ENCODE measurements at regions not wholly inside any gene's neighbourhood (a gene's known extent, or its start where the extent isn't known, plus 50 kb on each side); places are given as distances from the start of the nearest gene placed in this dataset.

DNA sequence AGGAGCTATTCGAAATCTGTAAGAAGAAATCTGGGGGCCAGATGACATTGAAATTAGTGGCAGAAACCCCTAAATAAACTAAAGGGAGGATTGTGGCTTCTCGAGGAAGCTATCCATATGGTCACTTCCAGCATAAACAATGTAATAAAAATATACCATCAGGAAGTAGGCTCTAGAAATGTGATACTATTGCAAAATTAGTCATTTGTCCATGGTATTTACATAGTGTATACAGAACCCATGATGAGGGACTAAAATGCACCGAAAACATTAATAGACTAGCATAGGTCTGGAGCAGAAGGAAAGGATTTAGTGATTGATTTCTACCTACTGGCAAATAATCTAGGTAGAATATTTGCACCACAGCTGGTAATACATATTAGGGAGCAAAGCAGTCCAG, 1344.0 kb downstream of the FSTL5 start:
- Histone ChIP-seq H3K4me3 (ENCODE audit: low read depth in 1 of 2, low read length in 2 of 2) (no peak overlapping the region), H3K27me3 (ENCODE audit: low read depth, low read length) (no peaks in the 10 kb centered on the region), H3K36me3 (ENCODE audit: control insufficient read depth in 1 of 2, insufficient read depth in 2 of 2, low read length in 2 of 2) (no peaks in the 10 kb centered on the region), H3K9me3 (ENCODE audit: control insufficient read depth in 1 of 2, low read length in 2 of 2) (no peaks in the 10 kb centered on the region), H3K27ac (ENCODE audit: low read length) (no peak overlapping the region), H3K4me1 (ENCODE audit: control insufficient read depth in 1 of 2, insufficient read depth in 2 of 2, low read length in 2 of 2) (no peaks in the 10 kb centered on the region)

DNA sequence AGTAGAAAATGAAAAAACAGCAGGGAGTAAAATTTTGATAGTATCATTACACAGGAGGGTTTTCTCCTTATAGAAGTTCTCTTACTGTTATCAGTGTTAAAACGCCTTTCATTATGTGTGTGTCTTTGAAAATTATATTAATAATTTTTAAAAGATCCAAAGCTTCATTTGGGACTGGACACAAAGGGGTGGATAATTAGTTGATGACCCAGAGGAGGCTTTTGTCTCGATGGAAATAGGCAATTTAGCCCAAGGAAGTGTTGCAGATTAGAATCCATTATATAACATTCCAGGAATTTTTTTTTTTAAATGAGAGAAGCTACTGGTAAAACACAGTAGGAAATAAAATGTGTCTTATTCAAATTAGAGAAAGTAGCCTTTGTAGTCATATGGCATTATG, 1339.3 kb downstream of the FSTL5 start:
- no peaks in the 10 kb centered on the region for H3K9me3 ChIP-seq (ENCODE audit: control insufficient read depth in 1 of 2, low read length in 2 of 2)
- no peak overlapping the region for H3K27ac ChIP-seq (ENCODE audit: low read length)
- no peaks in the 10 kb centered on the region for H3K36me3 ChIP-seq (ENCODE audit: control insufficient read depth in 1 of 2, insufficient read depth in 2 of 2, low read length in 2 of 2)
- H3K4me3 ChIP-seq (ENCODE audit: low read depth in 1 of 2, low read length in 2 of 2), result no peak overlapping the region
- H3K27me3 ChIP-seq (ENCODE audit: low read depth, low read length), result no peaks in the 10 kb centered on the region
- H3K4me1 ChIP-seq (ENCODE audit: control insufficient read depth in 1 of 2, insufficient read depth in 2 of 2, low read length in 2 of 2), result no peaks in the 10 kb centered on the region

DNA sequence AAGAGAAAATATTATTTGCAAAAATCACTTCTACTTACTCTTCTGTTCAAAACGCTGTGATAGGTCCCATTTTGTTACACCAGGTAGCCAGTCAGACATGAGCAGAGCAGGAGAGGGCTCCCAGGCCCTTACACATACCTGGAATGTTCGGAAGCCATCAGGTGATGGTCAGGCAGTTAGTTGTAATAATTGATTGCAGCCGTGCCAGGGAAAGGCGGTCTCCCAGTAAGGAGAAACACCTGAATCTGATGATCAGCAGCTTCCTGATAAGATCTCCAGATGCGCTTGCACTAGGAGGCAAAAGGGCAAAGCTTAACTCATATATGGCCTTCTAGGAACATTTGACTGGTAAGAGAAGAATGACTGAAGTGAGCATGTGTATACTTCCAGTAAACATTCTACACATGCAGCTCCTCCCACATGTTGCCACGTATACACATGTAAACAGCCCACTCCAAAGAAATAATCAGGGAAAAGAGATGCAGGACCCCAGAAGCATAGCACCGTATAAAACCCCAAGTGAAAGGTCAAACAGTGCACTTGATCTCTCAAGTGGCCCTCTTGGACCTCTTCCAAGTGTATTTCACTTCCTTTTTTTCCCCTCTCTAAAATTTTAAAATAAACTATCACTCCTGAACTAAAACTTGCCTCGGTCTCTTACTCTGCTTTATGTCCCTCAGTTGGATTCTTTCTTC, 1338.0 kb downstream of the FSTL5 start:
- Histone ChIP-seq H3K4me1 (ENCODE audit: control insufficient read depth in 1 of 2, insufficient read depth in 2 of 2, low read length in 2 of 2) (no peaks in the 10 kb centered on the region), H3K27me3 (ENCODE audit: low read depth, low read length) (no peaks in the 10 kb centered on the region), H3K36me3 (ENCODE audit: control insufficient read depth in 1 of 2, insufficient read depth in 2 of 2, low read length in 2 of 2) (no peaks in the 10 kb centered on the region), H3K4me3 (ENCODE audit: low read depth in 1 of 2, low read length in 2 of 2) (no peak overlapping the region), H3K27ac (ENCODE audit: low read length) (no peak overlapping the region), H3K9me3 (ENCODE audit: control insufficient read depth in 1 of 2, low read length in 2 of 2) (no peaks in the 10 kb centered on the region)

DNA sequence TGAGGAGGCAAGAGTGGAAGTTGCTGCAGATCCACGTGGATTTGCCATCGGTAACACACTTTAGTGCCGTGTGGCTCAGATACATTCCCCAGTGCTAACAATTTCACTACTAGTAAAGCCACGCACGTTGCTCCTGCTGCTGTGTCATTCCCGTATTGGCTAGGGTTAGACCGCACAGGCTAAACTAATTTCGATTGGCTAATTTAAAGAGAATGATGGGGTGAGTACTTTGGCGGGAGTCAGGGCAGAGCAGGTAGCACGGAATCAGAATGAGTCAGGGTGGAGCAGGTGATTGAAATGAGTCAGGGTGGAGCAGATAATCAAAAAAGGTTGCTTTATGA, 1337.5 kb downstream of the FSTL5 start:
- H3K27me3 ChIP-seq (ENCODE audit: low read depth, low read length), result no peaks in the 10 kb centered on the region
- no peaks in the 10 kb centered on the region for H3K9me3 ChIP-seq (ENCODE audit: control insufficient read depth in 1 of 2, low read length in 2 of 2)
- H3K27ac ChIP-seq (ENCODE audit: low read length), result no peak overlapping the region
- no peak overlapping the region for H3K4me3 ChIP-seq (ENCODE audit: low read depth in 1 of 2, low read length in 2 of 2)
- no peaks in the 10 kb centered on the region for H3K36me3 ChIP-seq (ENCODE audit: control insufficient read depth in 1 of 2, insufficient read depth in 2 of 2, low read length in 2 of 2)
- no peaks in the 10 kb centered on the region for H3K4me1 ChIP-seq (ENCODE audit: control insufficient read depth in 1 of 2, insufficient read depth in 2 of 2, low read length in 2 of 2)

DNA sequence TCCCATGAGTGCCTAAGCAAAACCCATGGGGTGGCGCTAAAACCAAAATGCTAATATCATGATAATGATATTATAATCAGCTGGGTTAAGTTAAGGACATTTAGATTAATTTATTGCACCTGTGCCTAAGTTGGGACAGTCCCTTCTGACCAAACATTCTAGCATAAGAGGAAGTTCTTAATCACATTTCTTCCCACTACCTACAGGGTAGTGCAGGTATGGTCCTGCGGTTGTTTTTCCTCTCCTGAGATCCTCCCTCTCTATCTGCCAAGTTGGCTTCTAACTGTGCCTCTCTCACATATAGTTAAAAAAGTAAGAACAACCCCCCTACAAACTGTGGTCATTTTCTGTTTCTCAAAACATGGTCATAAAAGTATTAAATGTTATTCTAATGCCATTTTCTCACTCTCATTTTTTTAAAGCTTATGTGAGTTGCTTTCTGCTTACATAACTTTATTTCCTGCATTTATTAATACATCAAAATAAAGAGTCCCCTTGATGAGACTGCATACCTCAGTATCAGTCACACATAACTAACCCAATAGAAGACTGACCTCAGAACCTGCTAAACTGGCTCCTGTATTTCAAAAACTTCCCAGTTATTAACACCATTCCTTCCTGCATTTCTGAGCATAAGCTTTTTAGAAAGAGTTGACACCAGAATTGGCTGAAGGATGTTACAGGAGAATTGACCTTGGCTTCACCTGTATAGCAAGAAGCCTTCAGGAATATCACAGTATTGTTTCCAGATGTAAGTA, 1332.5 kb downstream of the FSTL5 start:
- H3K4me1 ChIP-seq (ENCODE audit: control insufficient read depth in 1 of 2, insufficient read depth in 2 of 2, low read length in 2 of 2), result no peaks in the 10 kb centered on the region
- no peak overlapping the region for H3K27ac ChIP-seq (ENCODE audit: low read length)

DNA sequence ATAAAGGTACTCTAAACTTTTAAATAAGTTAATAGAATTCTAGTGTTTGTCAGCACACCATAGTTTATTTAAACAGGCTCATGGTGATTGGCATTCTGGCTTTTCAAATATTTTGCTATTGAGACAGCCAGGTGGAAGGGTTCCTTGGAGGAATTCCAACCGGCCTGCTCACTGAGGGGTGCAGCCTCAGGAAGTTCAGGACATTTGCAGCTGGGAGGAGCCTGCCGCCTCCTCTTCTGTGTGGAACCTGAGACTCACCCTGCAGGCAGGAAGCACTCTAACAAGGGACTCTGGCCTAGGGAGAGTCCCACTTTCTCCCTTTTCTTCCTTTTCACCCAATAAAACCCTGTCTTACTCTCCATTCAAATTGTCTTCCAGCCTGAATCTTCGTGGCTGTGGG, 1328.0 kb downstream of the FSTL5 start:
- Histone ChIP-seq H3K27me3 (ENCODE audit: low read depth, low read length) (no peaks in the 10 kb centered on the region), H3K4me1 (ENCODE audit: control insufficient read depth in 1 of 2, insufficient read depth in 2 of 2, low read length in 2 of 2) (no peaks in the 10 kb centered on the region), H3K27ac (ENCODE audit: low read length) (no peak overlapping the region), H3K4me3 (ENCODE audit: low read depth in 1 of 2, low read length in 2 of 2) (no peak overlapping the region), H3K9me3 (ENCODE audit: control insufficient read depth in 1 of 2, low read length in 2 of 2) (no peaks in the 10 kb centered on the region), H3K36me3 (ENCODE audit: control insufficient read depth in 1 of 2, insufficient read depth in 2 of 2, low read length in 2 of 2) (no peaks in the 10 kb centered on the region)

More for the DNA sequence above, 1332.5 kb downstream of the FSTL5 start:
- Histone ChIP-seq H3K9me3 (ENCODE audit: control insufficient read depth in 1 of 2, low read length in 2 of 2) (no peaks in the 10 kb centered on the region), H3K27me3 (ENCODE audit: low read depth, low read length) (no peaks in the 10 kb centered on the region), H3K36me3 (ENCODE audit: control insufficient read depth in 1 of 2, insufficient read depth in 2 of 2, low read length in 2 of 2) (no peaks in the 10 kb centered on the region), H3K4me3 (ENCODE audit: low read depth in 1 of 2, low read length in 2 of 2) (no peak overlapping the region)

DNA sequence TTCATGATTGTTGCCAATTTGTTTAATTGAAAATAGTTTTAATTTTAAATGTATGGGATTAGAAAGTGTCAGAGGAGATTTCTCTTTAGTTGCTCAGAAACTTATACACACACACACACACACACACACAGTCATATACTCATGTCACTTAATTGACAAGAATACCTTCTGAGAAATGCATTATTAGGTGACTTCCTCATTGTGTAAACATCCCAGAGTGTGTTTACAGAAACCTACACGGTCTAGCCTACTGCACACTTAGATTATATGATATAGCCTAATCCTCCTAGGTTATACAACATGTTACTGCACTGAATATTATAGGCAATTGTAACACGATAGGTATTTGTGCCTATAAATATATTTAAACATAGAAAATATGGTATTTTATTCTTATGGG, 1327.4 kb downstream of the FSTL5 start:
- no peaks in the 10 kb centered on the region for H3K9me3 ChIP-seq (ENCODE audit: control insufficient read depth in 1 of 2, low read length in 2 of 2)
- H3K27ac ChIP-seq (ENCODE audit: low read length), result no peak overlapping the region
- no peaks in the 10 kb centered on the region for H3K4me1 ChIP-seq (ENCODE audit: control insufficient read depth in 1 of 2, insufficient read depth in 2 of 2, low read length in 2 of 2)
- H3K36me3 ChIP-seq (ENCODE audit: control insufficient read depth in 1 of 2, insufficient read depth in 2 of 2, low read length in 2 of 2), result no peaks in the 10 kb centered on the region
- no peak overlapping the region for H3K4me3 ChIP-seq (ENCODE audit: low read depth in 1 of 2, low read length in 2 of 2)
- H3K27me3 ChIP-seq (ENCODE audit: low read depth, low read length), result no peaks in the 10 kb centered on the region

DNA sequence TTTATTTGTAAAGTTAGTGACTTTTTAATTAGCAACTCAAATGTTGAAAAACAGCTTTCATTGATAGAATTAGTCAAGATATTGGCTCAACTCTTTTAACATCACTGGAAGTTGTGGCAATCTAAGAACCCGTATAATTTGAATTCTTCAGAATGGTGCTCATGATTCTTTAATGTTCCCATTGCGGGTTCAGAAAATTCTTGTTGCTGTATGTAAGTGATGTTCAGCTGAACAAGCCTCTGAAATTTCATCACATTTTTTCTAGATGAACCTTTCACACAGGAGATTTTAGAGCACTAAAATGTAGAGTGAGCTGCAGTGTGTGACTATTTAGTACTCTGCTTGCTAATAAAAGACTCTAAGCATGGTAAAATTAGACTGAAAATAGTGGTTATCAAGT, 1317.7 kb downstream of the FSTL5 start:
- no peaks in the 10 kb centered on the region for H3K4me1 ChIP-seq (ENCODE audit: control insufficient read depth in 1 of 2, insufficient read depth in 2 of 2, low read length in 2 of 2)
- no peaks in the 10 kb centered on the region for H3K9me3 ChIP-seq (ENCODE audit: control insufficient read depth in 1 of 2, low read length in 2 of 2)
- no peak overlapping the region for H3K27ac ChIP-seq (ENCODE audit: low read length)
- no peak overlapping the region for H3K4me3 ChIP-seq (ENCODE audit: low read depth in 1 of 2, low read length in 2 of 2)
- H3K36me3 ChIP-seq (ENCODE audit: control insufficient read depth in 1 of 2, insufficient read depth in 2 of 2, low read length in 2 of 2), result no peaks in the 10 kb centered on the region
- H3K27me3 ChIP-seq (ENCODE audit: low read depth, low read length), result no peaks in the 10 kb centered on the region

DNA sequence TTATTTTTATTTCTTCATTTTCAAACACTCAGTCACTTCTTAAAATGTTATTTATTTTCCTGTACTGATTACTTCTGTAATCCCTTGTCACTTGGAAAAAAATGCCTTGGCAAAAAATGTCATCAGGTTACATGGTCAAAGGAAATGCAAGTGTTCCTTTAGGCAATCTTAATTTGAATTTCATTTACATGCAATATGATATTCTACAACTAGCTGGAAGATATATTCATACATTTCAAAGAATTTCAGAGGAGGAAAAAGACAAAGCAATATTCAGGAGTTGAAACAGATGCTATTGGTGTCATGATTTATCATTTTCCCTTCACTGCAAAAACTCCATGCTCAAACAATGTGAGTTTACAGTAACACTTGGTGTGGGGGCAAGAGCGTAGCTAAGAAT, 1316.6 kb downstream of the FSTL5 start:
- Histone ChIP-seq H3K4me3 (ENCODE audit: low read depth in 1 of 2, low read length in 2 of 2) (no peak overlapping the region), H3K36me3 (ENCODE audit: control insufficient read depth in 1 of 2, insufficient read depth in 2 of 2, low read length in 2 of 2) (no peaks in the 10 kb centered on the region), H3K27me3 (ENCODE audit: low read depth, low read length) (no peaks in the 10 kb centered on the region), H3K4me1 (ENCODE audit: control insufficient read depth in 1 of 2, insufficient read depth in 2 of 2, low read length in 2 of 2) (no peaks in the 10 kb centered on the region), H3K27ac (ENCODE audit: low read length) (no peak overlapping the region), H3K9me3 (ENCODE audit: control insufficient read depth in 1 of 2, low read length in 2 of 2) (no peaks in the 10 kb centered on the region)

DNA sequence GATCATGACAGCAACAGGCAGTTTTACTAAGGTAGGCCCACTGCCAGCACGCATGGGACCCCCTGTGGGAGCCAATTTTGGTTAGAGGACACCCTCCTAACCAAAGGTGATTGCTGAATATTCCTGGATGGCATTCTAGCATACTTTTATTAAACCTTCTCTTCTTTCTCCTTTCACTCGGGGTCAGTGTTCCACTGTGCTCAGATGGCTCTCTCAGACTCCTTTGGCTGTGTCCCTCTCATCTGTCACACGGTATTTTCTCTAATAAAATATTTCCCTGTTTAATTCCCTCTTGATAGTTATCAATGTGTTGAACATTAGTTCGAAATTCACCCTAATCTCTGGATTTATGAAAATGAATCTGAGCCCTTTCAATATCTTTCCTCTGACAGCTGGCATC, 1315.3 kb downstream of the FSTL5 start:
- no peak overlapping the region for H3K27ac ChIP-seq (ENCODE audit: low read length)
- H3K36me3 ChIP-seq (ENCODE audit: control insufficient read depth in 1 of 2, insufficient read depth in 2 of 2, low read length in 2 of 2), result no peaks in the 10 kb centered on the region
- no peaks in the 10 kb centered on the region for H3K9me3 ChIP-seq (ENCODE audit: control insufficient read depth in 1 of 2, low read length in 2 of 2)
- H3K4me3 ChIP-seq (ENCODE audit: low read depth in 1 of 2, low read length in 2 of 2), result no peak overlapping the region
- H3K4me1 ChIP-seq (ENCODE audit: control insufficient read depth in 1 of 2, insufficient read depth in 2 of 2, low read length in 2 of 2), result no peaks in the 10 kb centered on the region
- H3K27me3 ChIP-seq (ENCODE audit: low read depth, low read length), result no peaks in the 10 kb centered on the region

DNA sequence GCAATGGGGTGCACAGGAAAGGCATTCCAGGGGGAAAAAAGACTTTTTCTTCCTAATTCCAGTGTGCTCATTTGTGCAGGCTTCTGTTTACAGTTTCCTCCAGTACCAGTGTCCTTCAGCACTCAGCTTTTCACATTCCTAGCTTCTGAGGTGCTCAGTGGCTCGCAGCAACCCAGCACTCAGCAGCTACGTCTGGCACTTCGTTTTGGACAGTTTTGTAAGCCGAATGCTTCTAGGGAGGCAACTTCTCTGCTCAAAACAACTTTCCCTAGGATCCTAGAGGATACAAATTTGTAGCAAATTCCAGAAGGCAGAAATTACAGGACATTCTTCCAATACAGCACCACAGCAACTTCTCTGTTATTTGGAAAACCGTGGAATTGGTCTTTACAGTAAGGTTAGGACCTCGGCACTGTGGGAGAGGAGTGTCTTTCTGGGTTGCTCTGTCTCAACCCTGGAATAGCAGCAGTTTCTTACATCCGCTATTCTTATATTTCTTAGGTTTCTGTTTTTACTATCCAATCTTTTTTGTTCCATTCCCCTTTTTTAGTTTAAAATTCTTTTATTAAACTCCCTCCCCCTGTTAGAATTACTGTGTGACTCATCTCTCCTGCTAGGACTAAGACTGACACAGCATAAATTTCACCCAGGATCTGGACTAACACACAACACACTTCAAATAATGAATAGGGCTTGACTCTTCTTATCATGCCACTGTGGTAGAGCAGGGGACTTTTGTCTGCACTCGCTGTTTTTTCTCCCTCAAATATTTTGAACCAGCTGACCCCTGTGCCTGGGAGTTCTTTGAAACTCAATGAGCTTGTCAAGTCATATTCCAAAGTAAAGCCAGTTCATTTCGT, 1314.7 kb downstream of the FSTL5 start:
- Histone ChIP-seq H3K27ac (ENCODE audit: low read length) (no peak overlapping the region), H3K27me3 (ENCODE audit: low read depth, low read length) (no peaks in the 10 kb centered on the region), H3K4me1 (ENCODE audit: control insufficient read depth in 1 of 2, insufficient read depth in 2 of 2, low read length in 2 of 2) (no peaks in the 10 kb centered on the region), H3K4me3 (ENCODE audit: low read depth in 1 of 2, low read length in 2 of 2) (no peak overlapping the region), H3K36me3 (ENCODE audit: control insufficient read depth in 1 of 2, insufficient read depth in 2 of 2, low read length in 2 of 2) (no peaks in the 10 kb centered on the region), H3K9me3 (ENCODE audit: control insufficient read depth in 1 of 2, low read length in 2 of 2) (no peaks in the 10 kb centered on the region)
